GM21528 (cell line): ENCODE measurements at regions not wholly inside any gene's neighbourhood (a gene's known extent, or its start where the extent isn't known, plus 50 kb on each side); places are given as distances from the start of the nearest gene placed in this dataset.
"Not testable (repeated sequence)": the region's sequence is repeated elsewhere in the genome, so short reads cannot be mapped to it uniquely, and the experiment has no call there.

Experiments used
- ATAC-seq: cut with Tn5 transposase; IDR thresholded peaks from one replicate; pipeline ENCODE4 v1.9.1; 2021; ENCODE audit warnings: mild to moderate bottlenecking, moderate library complexity; ENCODE audit not compliant: unreplicated experiment, low FRiP score

- no peak for ATAC-seq
Measured at GRCh38 chr14:106459971-106460730, 933.8 kb downstream of the TMEM121 start.

DNA sequence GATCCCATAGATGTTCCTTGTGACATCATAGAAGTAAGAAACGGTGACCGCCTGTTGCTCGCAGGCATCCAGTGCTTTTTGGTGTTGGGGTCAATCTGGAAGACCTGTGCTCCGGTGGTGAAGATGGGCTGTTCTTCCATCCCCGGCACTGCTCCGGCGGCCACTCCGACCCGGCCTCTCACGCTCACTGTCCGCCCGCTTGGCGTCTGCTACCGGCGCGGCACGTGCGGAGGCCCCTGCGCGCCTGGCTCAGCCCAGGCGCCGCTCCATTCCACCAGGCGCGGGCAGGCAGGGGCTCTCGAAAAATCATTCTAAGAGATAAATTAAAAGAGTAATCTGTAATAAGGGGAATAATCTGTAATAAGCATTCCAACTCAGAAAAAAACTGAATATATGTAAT, 934.5 kb downstream of the TMEM121 start:
- ATAC-seq: no peak

DNA sequence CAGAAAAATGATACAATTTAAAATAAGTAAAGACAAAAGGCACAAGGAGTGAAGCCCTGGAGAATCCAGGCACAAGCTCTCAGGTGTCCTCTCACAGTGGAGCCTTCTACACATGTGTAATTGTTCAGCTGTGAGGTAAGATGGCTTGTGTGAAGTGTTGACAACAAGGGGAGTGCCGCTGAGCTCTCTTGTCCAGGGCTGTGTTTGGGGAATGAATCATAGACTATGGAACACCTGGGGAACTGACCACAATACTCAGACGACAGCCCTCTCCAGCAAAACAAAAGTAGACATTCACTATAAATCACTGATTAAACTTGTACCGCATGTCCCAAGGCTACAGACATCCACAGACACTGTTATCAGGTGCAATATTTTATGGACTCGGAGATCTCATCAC, 940.1 kb downstream of the TMEM121 start:
- not testable (repeated sequence) for ATAC-seq

GRCh38 chr14:106468869-106469268, 942.5 kb downstream of the TMEM121 start:
- not testable (repeated sequence) for ATAC-seq

DNA sequence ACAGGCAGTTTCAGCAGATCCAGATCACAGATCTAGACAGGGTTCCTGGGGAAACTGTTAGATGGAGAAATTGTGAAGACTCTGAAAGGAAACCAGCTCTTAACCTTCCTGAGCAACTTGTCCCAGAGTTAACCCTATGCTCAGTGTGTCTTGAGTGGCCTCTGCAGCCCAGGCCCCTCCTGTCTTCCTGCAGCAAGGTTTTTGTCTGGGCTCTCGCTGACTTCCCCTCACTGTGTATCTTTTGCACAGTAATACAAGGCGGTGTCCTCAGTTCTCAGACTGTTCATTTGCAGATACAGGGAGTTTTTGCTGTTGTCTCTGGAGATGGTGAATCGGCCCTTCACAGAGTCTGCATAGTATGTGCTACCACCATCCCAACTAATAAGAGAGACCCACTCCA, 943.6 kb downstream of the TMEM121 start:
- not testable (repeated sequence) for ATAC-seq

- ATAC-seq: not testable (repeated sequence)
Measured at GRCh38 chr14:106474261-106475028, 948.1 kb downstream of the TMEM121 start.

DNA sequence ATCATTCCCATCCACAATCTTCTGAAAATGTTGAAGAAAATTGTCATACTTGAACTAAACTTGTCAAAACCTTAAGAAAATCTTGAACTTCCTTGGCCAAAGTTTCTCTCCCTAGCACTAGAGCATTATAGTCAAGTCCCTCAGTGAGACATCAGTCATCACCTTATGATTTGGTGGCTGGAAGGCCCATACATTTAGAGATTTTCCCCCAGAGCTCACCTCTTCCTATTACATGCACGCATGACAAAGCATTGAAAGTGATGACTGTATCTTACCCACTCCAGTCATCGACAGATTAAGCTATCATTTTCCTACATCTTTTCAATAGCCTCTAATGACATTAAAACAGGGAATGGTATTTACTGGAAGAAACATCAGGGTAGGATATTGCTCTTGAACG, 948.8 kb downstream of the TMEM121 start:
- not testable (repeated sequence) for ATAC-seq

DNA sequence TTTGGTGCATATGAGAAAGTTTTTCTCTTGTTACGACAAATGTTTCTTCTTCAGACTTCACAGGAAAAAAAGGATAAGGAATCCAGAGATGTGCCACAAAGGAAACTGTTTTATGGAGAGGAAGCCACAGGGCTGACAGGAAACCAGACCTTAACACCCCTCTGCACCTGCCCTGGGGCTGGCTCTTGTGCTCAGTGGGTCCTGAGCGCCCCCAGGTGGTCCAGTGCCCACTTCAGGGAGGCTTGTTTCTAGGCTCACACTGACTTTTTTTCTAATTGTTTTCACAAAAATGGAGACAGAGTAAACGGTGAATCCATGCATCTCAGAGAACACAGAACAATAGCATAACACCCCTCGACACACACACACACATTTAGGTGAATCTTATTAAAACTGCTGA, 951.2 kb downstream of the TMEM121 start:
- ATAC-seq: not testable (repeated sequence)

DNA sequence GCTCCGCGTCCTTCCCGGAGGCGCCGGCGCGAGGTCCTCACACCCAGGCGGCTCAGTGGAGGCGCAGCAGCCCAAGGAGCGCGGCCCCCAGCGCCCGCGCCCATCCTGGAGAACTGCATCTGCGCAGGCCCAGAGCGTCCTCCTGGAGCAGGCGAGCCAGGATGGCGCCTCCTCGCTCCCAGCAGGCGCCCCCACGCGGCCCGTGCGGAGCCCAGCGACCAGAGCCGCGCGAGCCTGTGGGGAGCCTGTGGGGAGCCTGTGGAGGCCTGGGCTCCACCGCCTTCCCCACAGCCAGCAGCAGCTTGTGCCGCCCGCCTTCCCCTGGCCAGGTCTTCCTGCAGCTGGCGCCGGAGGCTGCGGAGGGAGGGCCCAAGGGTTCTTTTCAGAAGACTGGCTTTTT, 953.9 kb downstream of the TMEM121 start:
- not testable (repeated sequence) for ATAC-seq

DNA sequence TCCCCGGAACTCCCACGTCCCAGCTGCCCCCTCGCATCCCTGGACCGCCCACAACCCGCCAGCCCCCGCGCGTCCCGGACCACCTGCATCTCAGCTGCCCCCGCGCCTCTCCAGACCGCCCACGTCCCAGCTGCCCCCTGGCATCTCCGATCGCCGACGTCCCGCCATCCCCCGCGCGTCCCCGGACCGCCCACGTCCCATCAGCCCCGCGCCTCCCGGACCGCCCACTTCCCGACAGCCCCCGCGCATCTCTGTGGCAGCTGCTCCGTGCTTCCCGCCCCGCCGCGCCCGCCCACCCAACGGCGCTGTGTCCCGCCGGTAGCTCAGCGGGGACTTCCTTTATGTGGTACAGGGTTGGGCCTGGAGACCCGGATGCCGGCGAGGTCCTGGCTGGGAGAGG, 955.8 kb downstream of the TMEM121 start:
- not testable (repeated sequence) for ATAC-seq

DNA sequence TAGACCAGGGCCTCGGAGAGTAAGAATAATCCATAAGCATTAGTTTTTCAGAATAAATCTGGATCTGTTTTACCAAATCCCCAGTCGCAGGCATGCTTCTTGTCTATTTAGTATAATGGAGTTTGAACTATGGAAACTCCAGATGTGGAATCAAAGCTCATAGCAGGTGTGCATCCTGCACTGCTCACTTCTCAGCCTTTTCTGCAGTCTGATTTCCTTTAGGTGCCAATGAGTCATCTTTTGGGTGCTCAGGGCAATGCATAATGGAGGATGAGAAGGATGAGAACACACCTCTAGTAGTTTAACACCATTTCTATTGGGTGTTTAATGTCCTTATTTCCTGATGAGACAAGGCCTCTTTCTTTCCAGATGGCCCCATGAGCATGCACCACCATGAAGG, 961.2 kb downstream of the TMEM121 start:
- ATAC-seq: no peak

- ATAC-seq: no peak
Measured at GRCh38 chr14:106488291-106488690, 961.9 kb downstream of the TMEM121 start.

DNA sequence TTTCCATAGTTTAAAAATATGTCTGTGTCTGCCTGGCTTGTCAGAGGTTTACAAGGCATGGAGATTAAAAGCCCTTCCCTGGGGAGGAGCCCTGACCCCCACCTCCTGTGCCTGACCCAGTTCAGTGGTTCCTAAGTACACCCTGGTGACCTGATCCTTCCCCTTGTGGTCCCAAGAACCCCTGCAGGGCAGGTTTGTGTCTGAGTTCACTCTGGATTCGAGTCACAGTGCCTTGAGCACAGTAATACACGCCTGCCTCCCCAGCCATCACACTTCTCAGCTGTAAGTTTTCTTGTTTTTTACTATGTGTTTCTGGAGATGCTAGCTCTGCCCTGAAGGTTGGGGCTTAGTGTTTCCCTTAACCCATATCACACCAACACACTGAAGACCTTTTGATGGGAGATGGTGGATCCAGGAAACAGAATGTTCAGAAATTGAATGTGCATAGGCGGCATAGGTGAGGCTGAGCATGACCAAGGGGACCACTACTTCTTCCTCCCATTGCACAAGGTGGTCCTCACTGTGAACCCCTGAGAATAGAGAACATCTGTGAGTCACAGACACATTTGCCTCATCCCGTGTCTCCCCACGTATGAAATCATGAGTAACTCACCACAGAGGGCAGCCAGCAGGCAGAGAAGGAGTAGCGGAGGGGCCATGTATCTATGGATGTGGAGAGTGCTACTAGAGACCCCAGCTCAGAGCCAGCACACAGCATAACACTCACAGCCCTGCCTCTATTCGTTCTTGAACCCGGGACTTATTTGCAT, 962.9 kb downstream of the TMEM121 start:
- no peak for ATAC-seq

DNA sequence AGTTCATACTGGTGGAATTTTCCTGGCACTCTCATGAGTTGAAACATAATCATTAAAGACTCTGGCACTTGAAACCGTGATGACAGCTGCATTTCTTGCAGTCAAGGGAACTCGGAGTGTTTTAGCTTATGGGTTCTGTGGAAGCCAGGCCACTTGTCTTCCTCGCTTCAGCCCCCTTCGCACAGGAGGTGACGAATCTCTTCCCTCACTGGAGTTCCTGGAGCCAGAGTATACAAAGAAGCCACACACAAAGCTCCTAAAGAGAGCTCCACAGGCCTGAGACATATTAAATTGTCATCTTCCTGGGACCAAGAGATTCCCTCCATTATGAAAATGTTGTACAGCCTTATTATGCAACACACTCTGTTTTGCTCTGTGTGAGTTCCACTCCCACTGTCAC, 964.1 kb downstream of the TMEM121 start:
- no peak for ATAC-seq

DNA sequence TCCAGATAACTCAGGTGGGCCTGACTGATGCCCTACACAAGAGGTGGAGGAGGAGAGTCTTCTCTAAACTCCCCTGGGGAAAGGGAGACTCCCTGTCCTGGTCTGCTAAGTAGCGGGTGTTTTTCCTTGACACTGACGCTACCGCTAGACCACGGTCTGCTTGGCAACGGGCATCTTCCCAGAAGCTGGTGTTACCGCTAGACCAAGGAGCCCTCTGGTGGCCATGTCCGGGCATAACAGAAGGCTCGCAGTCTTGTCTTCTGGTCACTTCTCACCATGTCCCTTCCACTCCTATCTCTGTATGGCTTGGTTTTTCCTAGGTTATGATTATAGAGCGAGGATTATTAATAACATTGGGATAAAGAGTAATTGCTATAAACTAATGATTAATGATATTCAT, 965.5 kb downstream of the TMEM121 start:
- ATAC-seq: no peak

DNA sequence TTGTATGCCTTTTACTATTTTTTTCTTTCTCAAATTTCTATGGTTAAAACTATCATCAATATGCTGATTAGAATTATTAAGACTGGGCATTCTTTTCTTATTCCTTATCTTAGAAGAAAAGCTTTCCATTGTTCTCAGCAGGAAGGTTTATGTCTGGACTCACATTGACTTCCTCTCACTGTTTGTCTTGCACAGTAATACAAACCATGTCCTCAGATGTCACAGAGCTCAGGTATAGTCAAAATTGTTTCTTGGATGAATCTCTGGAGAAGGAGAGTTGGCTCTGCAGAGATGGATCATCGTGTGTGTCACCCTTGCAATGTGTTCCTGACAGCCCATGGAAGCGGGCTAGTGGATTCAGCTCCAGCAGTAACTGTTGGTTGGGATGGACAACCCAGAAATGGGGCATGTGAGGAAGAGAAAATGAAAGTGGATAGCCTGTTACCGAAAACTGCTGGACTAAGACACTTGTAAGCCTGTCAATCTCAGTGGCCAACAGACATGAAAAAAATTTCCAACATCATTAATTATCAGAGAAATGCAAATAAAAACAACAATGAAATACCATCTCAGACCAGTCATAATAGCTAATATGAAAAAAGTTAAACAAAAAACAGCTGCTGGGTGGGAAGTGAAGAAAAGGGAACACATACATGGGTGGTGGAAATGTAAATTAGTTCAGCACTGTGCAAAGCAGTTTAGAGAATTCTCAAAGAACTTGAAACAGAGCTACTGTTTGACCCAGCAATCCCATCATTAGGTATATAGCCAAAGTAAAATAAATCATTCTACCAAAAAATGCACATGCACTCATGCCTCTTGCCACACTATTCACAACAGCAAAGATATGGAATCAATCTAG, 967.8 kb downstream of the TMEM121 start:
- ATAC-seq: no peak

- ATAC-seq: no peak
Measured at GRCh38 chr14:106500571-106500970, 974.2 kb downstream of the TMEM121 start.

- no peak for ATAC-seq
Measured at GRCh38 chr14:106501898-106502297, 975.5 kb downstream of the TMEM121 start.

GRCh38 chr14:106505366-106505765, 979.0 kb downstream of the TMEM121 start:
- ATAC-seq: no peak

- no peak for ATAC-seq
Measured at GRCh38 chr14:106506881-106507305, 980.5 kb downstream of the TMEM121 start.
